H4 (cell line): ENCODE measurements at regions not wholly inside any gene's neighbourhood (a gene's known extent, or its start where the extent isn't known, plus 50 kb on each side); places are given as distances from the start of the nearest gene placed in this dataset.

Source experiments
- DNase-seq: peaks from one replicate; pipeline ENCODE4 v3.0.0-alpha.2; 2015; ENCODE audit warnings: low spot score

- no peak for DNase-seq
These were observed 398.9 kb downstream of the KIF16B start for GRCh38 chr20:16174311-16174710.

GRCh38 chr20:16173044-16173443 lies 400.2 kb downstream of the KIF16B start:
- no peak for DNase-seq

DNA sequence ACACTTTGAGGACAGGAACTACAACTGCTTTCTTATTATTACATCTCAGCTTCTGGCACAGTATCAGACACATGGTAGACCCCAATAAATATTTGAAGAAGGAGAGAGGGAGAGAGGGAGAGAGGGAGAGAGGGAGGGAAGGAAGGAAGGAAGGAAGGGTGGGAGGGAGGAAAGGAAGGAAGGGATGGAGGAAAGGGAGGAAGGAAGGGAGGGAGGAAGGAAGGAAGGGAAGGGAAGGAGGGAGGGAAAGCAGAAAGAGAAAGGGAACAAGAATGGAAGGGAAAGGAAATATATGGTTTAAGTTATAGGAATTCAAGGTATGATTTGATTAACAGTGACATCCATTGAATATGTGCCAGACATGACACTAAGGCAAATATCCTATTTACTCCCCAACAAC lies 402.1 kb downstream of the KIF16B start:
- DNase-seq: no peak

DNA sequence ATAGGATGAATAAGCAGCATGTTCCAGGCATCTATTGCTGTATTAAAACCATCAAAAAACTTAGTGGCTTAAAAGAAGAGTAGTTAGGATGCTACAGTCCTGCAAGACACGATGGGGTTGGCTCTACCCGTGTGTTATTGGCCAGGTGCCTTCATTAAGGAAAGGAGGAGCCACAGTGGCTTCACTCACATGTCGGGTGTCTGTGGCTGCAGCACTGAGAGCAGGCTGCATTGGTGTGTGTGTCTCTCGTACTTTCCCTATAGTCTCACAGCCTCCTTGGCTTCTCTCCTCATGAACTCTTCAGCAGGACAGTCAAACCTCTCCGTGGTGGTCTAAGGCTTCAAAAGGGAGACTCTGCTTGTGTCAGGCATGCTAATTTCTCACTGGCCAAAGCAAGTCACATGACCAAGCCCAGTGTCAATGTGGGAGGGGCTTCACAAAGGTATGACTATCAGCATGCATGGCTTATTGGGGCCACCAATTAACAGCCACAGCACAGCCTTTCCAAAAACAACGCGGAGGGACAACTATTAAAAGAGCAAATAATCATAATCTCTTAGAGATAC lies 402.8 kb downstream of the KIF16B start:
- no peak for DNase-seq

DNA sequence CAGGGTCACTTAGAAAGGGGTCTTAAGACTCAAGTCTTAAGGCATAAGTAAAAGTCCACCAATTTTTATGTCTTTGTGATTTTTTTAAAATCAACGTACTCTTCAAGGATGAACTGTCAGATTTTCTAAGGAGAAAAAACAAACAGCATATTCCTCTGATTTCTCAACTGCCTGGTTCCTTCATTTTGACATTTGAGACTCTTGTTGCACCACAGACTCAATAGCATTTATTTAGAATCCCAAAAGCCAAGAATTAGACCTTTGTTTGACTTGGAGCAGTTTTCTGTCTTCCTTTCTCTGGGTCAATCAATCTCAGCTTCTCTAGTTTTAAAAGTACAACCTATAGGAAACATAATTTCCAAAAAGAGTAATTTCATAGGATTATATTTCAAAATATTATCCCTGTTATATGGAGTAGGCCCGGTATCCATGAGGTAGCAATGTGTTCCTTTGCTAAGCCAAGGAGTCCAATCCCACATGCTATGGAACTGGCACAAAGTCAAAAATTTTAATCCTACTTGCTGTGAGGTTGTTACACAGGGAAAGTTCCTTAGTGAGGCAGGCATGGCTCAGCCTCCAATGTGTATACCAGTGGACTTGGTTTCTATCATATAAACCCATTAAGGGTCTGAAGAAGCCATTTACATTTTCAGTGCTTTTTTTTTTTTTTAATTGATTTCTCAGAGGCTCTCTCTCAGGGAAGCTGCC lies 405.7 kb downstream of the KIF16B start:
- no peak for DNase-seq

- no peak for DNase-seq
These were observed 406.5 kb downstream of the KIF16B start for GRCh38 chr20:16166737-16167136.

DNA sequence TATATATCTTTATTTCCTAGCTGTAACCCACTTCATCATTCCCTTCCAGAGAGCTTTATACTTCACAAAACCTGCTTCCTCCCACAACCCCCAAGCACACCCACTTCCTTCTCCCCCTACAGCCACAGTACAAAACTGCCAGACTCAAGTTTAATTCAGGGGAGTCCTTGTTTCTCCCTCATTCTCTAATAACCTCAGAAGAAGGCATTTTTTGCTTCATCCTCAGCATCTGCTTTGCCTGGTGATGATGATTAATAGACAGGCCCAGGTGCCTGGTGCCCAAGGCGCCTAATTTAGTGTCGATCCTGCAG lies 414.3 kb downstream of the KIF16B start:
- DNase-seq: no peak

- DNase-seq: no peak
These were observed 414.9 kb downstream of the KIF16B start for GRCh38 chr20:16158090-16158975.

GRCh38 chr20:16147916-16148315 lies 425.3 kb downstream of the KIF16B start:
- DNase-seq: no peak

GRCh38 chr20:16147216-16147615 lies 426.0 kb downstream of the KIF16B start:
- no peak for DNase-seq

- DNase-seq: no peak
These were observed 427.3 kb downstream of the KIF16B start for GRCh38 chr20:16145919-16146318.

DNA sequence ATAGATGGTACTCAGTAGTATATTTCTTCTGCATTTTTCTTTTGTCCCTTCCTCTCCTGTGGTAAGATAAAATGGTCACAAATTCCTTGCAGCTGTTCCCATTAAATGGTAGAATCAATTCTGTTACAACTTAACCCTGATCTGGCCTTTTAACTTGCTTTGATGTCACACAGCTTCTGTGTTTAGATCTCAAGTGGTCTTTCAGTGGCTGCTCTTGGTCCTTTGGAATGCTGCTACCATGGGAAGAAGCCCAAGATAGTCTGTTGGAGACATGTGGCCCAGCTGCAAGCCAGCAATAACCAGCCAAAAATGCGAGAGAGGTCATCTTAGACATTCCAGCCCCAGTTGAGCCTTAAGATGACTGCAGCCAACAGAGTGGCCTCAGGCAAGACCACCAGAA lies 429.7 kb downstream of the KIF16B start:
- DNase-seq: no peak

- DNase-seq: no peak
These were observed 437.6 kb downstream of the KIF16B start for GRCh38 chr20:16135630-16136029.

- no peak for DNase-seq
These were observed 441.0 kb downstream of the KIF16B start for GRCh38 chr20:16132036-16132798.

DNA sequence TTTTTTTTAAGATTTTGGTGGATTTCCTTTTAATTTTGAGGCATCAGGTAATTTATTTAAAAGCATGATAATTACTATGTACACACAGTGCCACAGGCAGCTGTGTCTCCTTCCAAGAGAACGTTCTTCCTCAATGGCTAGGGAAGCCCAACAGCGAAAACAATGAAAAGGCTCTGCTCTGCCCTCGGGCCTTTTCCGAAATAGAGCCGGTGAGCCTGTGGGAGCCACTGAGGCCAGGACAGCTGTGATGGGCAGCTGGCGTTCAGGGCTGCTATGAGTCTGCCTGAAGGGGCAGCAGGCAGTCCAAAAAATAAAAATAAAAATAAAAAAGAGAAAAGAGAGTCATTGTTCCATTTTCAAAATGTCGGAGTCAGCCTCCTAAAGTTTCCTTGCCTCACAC lies 443.8 kb downstream of the KIF16B start:
- DNase-seq: no peak

- no peak for DNase-seq
These were observed 444.6 kb downstream of the KIF16B start for GRCh38 chr20:16128538-16129106.

GRCh38 chr20:16125816-16126215 lies 447.4 kb downstream of the KIF16B start:
- DNase-seq: peak; percentile 87

DNA sequence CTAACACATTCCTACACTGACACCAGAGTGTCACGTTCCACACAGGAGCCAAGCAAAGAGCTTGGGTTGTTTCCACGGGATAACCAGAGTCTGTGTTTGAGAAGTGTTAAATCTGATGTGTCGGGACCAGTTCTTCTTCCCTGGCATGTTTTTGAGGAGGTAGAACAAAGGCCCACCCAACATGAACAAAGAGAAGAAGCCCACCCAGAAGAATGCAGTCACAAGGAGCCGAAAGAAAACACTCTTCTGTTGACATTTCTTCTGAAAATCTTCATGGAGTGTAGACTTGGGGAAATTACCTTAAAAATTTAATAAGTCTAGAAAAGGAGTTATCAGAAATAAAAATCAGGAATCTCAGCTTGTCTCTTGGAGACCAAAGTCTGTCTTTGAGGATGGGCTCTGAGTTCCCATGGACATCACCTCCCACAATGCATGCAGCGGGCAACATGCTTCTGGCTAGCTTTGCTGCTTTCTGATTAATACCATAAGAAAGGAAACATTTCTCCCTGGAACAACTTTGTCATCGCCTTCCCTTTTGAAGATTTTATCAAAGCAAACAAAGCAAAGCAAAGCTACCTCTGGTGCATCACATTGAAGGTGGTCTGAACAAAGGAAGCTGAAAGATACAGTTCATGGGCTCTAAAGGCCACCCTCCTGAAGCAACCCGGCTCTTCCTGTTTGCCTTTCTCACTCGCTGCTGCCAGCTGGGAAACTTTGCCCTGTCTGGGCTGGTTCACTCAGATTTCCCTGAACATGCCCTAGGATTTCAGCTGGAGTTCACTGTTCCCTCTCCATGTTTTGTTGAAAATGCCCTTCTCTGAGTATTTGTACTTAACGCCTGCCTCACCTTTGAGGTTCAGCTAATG lies 448.1 kb downstream of the KIF16B start:
- DNase-seq: no peak

GRCh38 chr20:16124491-16124890 lies 448.8 kb downstream of the KIF16B start:
- no peak for DNase-seq

DNA sequence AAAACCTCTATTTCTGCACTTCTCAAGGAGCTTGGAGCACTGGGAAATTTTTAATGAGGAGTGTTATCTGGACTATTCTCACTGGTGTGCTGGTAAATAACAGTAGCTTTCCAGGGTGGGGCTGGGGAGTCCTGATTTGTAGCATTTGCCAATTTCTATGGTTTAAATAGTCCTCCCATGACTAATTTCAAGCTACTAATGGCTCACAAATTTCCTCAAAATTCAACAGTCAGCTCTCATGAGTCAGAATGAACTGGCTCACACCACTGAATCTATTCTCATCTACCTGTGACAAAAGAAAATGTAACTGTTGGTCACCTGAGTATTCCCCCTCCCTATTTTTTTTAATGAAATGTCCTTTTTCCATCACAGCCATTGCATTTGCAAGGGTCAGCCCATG lies 449.6 kb downstream of the KIF16B start:
- DNase-seq: no peak

- DNase-seq: no peak
These were observed 453.3 kb downstream of the KIF16B start for GRCh38 chr20:16119909-16120308.
